KMS-11 (cell line): ENCODE measurements at regions not wholly inside any gene's neighbourhood (a gene's known extent, or its start where the extent isn't known, plus 50 kb on each side); places are given as distances from the start of the nearest gene placed in this dataset.

Experiments used
- H2AFZ ChIP-seq: fragments of 200-600 bp; sonication (generic); 2 replicates; pipeline ENCODE4 v1.6.1; 2016; ENCODE audit warnings: antibody characterized with exemption, mixed run types, low read depth
- H3K27ac ChIP-seq: fragments of 200-600 bp; sonication (generic); 2 replicates; pipeline ENCODE4 v1.6.1; 2016; ENCODE audit warnings: mild to moderate bottlenecking, mixed run types
- H3K27me3 ChIP-seq: fragments of 200-600 bp; sonication (generic); 2 replicates; pipeline ENCODE4 v1.6.1; 2017; ENCODE audit warnings: mild to moderate bottlenecking, low read depth, mixed run types, moderate library complexity; ENCODE audit not compliant: insufficient read depth
- H3K36me3 ChIP-seq: fragments of 200-600 bp; sonication (generic); 2 replicates; pipeline ENCODE4 v1.6.1; 2017; ENCODE audit warnings: mild to moderate bottlenecking, mixed run types; ENCODE audit not compliant: insufficient read depth
- H3K4me1 ChIP-seq: fragments of 200-600 bp; sonication (generic); 2 replicates; pipeline ENCODE4 v1.6.1; 2016; ENCODE audit warnings: mild to moderate bottlenecking, low read depth, mixed run types; ENCODE audit not compliant: poor library complexity, severe bottlenecking
- H3K4me2 ChIP-seq: fragments of 200-600 bp; sonication (generic); 2 replicates; pipeline ENCODE4 v1.7.0; 2016; ENCODE audit warnings: mild to moderate bottlenecking, mixed run types
- H3K4me3 ChIP-seq: fragments of 200-600 bp; sonication (generic); IDR thresholded peaks from 2 replicates; pipeline ENCODE4 v1.6.1; 2017; ENCODE audit warnings: low read depth, low read length, mixed read lengths; ENCODE audit not compliant: insufficient read depth
- H3K79me2 ChIP-seq: fragments of 200-600 bp; sonication (generic); 2 replicates; pipeline ENCODE4 v1.6.1; 2016; ENCODE audit warnings: low read depth, mixed run types; ENCODE audit not compliant: insufficient read depth
- H3K9ac ChIP-seq: fragments of 200-600 bp; sonication (generic); 2 replicates; pipeline ENCODE4 v1.6.1; 2016; ENCODE audit warnings: mild to moderate bottlenecking, mixed run types
- H4K20me1 ChIP-seq: fragments of 200-600 bp; sonication (generic); 2 replicates; pipeline ENCODE4 v1.6.1; 2016; ENCODE audit warnings: mild to moderate bottlenecking, mixed run types; ENCODE audit not compliant: insufficient read depth
- CTCF ChIP-seq: fragments of 200-600 bp; sonication (generic); conservative IDR thresholded peaks from 2 replicates; pipeline ENCODE4 v1.6.1; 2017; ENCODE audit warnings: low read depth, mild to moderate bottlenecking, antibody characterized with exemption, low read length, moderate library complexity, mixed read lengths

DNA sequence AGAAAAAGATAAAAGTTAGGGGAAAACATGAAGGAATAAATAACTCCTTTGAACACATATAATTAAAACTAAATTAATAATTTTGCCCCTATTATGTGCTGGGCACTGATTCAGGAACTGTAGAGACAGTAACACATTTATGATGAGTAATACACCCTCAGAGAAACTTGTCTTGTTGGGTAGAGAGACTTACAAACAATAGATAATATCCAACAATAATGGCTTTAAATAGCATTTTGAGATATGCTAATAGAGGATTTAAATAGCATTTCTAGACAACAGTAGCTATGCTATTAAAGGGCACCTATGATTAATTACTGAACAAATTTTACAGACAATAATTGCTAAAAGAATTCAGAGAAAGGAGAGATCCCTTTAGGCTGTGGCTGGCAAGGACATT lies 455.5 kb downstream of the NUF2 start:
- no peaks in the 10 kb centered on the region for H4K20me1 ChIP-seq
- no peak overlapping the region for H3K27ac ChIP-seq
- no peak overlapping the region for H3K4me2 ChIP-seq
- no peak overlapping the region for H3K4me3 ChIP-seq
- no peak for TF ChIP-seq CTCF
- no peaks in the 10 kb centered on the region for H3K27me3 ChIP-seq
- no peaks in the 10 kb centered on the region for H3K4me1 ChIP-seq
- no peak overlapping the region for H3K9ac ChIP-seq
- H3K79me2 ChIP-seq, result no peaks in the 10 kb centered on the region
- no peaks in the 10 kb centered on the region for H3K36me3 ChIP-seq
- H2AFZ ChIP-seq, result no peak overlapping the region

DNA sequence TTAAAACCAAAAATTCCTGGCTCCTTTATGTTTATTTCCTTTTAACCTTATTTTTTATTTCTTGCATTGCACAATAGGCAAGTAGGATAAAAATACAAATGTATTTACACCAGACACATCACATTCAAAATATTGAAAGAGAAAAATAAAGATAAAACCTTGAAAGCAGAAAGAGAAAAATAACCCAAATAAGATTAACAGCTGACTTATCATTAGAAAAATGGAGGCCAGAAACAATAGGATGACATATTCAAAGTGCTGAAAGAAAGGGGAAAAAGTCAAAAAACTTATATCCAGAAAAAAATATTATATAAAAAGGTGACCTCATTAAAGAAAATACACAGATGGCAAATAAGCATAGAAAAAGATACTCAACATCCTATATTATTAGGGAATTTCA lies 459.4 kb downstream of the NUF2 start:
- no peaks in the 10 kb centered on the region for H3K4me1 ChIP-seq
- no peak overlapping the region for H3K9ac ChIP-seq
- no peaks in the 10 kb centered on the region for H3K79me2 ChIP-seq
- H2AFZ ChIP-seq, result no peak overlapping the region
- no peak for TF ChIP-seq CTCF
- no peaks in the 10 kb centered on the region for H4K20me1 ChIP-seq
- H3K4me3 ChIP-seq, result no peak overlapping the region
- H3K27me3 ChIP-seq, result no peaks in the 10 kb centered on the region
- H3K27ac ChIP-seq, result no peak overlapping the region
- H3K36me3 ChIP-seq, result no peaks in the 10 kb centered on the region
- no peak overlapping the region for H3K4me2 ChIP-seq

DNA sequence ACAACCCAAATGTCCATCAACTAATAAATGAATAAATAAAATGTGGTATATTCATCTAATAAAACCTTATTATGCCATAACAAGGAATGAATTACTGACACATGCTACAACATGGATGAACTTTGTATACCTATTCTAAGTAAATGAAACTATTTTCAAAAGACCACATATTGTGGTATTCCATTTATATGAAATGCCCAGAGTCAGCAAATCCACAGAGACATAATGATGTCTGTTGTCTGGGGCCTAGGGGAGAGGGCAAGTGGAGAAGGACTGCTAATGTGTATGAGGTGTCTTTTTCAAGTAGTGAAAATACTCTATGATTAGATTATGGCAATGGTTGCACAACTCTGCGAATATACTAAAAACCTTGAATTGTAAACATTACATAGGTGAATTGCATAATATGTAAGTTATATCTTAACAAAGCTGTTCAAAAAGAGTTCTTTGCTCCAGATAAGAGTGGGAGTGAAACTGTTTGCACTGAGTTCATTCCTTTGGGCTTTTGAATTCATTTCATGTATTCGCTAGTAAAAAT lies 464.2 kb downstream of the NUF2 start:
- Histone ChIP-seq H3K4me2 (no peak overlapping the region), H3K4me1 (no peaks in the 10 kb centered on the region), H3K79me2 (no peaks in the 10 kb centered on the region), H3K27me3 (no peaks in the 10 kb centered on the region), H3K36me3 (no peaks in the 10 kb centered on the region), H3K27ac (no peak overlapping the region), H4K20me1 (no peaks in the 10 kb centered on the region), H3K4me3 (no peak overlapping the region), H3K9ac (no peak overlapping the region), H2AFZ (no peak overlapping the region)
- TF ChIP-seq CTCF, result no peak

DNA sequence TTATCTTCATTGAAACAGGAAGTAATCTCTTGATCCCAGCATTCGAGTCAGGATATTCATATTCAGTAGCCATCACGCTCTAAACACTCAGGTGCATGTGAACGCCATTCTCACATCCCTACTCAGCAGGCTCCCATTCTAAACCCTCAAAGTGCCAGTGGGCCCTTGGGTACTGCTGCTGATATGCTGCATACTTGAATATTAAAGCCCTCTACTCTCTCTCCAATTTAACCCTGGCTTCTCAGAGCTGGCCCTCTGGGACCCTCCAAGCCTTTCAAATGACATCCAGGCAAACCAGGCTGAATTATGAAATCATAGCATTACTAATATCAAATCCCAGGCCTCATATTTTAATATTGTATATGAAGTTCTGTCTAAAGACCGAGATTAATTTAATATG lies 468.2 kb downstream of the NUF2 start:
- no peak overlapping the region for H3K4me3 ChIP-seq
- no peak overlapping the region for H2AFZ ChIP-seq
- no peaks in the 10 kb centered on the region for H3K4me1 ChIP-seq
- H3K27me3 ChIP-seq, result no peaks in the 10 kb centered on the region
- no peak overlapping the region for H3K4me2 ChIP-seq
- no peaks in the 10 kb centered on the region for H3K79me2 ChIP-seq
- no peak overlapping the region for H3K27ac ChIP-seq
- H3K36me3 ChIP-seq, result no peaks in the 10 kb centered on the region
- no peak for TF ChIP-seq CTCF
- no peaks in the 10 kb centered on the region for H4K20me1 ChIP-seq
- H3K9ac ChIP-seq, result no peak overlapping the region
